GM19452 (cell line): ENCODE measurements at regions not wholly inside any gene's neighbourhood (a gene's known extent, or its start where the extent isn't known, plus 50 kb on each side); places are given as distances from the start of the nearest gene placed in this dataset.

Experiments
- ATAC-seq: cut with Tn5 transposase; IDR thresholded peaks from one replicate; pipeline ENCODE4 v1.9.1; 2021; ENCODE audit not compliant: unreplicated experiment

- no peak for ATAC-seq
These were observed 161.1 kb downstream of the NUAK1 start for GRCh38 chr12:105977652-105978051.

- no peak for ATAC-seq
These were observed 160.5 kb downstream of the NUAK1 start for GRCh38 chr12:105978276-105978675.

GRCh38 chr12:105978686-105979085 lies 160.1 kb downstream of the NUAK1 start:
- no peak for ATAC-seq

GRCh38 chr12:105980085-105980484 lies 158.7 kb downstream of the NUAK1 start:
- ATAC-seq = no peak

GRCh38 chr12:105980533-105980932 lies 158.2 kb downstream of the NUAK1 start:
- no peak for ATAC-seq

GRCh38 chr12:105982022-105982421 lies 156.7 kb downstream of the NUAK1 start:
- no peak for ATAC-seq

- no peak for ATAC-seq
These were observed 155.0 kb downstream of the NUAK1 start for GRCh38 chr12:105983622-105984320.

GRCh38 chr12:105985383-105985782 lies 153.4 kb downstream of the NUAK1 start:
- no peak for ATAC-seq

GRCh38 chr12:105986779-105987684 lies 151.7 kb downstream of the NUAK1 start:
- ATAC-seq = no peak

- ATAC-seq = no peak
These were observed 151.1 kb downstream of the NUAK1 start for GRCh38 chr12:105987685-105988035.

- no peak for ATAC-seq
These were observed 145.7 kb downstream of the NUAK1 start for GRCh38 chr12:105992849-105993740.

GRCh38 chr12:105993766-105994555 lies 144.8 kb downstream of the NUAK1 start:
- no peak for ATAC-seq

- no peak for ATAC-seq
These were observed 142.8 kb downstream of the NUAK1 start for GRCh38 chr12:105995961-105996431.

GRCh38 chr12:105998561-105998960 lies 140.2 kb downstream of the NUAK1 start:
- ATAC-seq = no peak

- ATAC-seq = no peak
These were observed 138.2 kb downstream of the NUAK1 start for GRCh38 chr12:106000382-106001104.

GRCh38 chr12:106001105-106001836 lies 137.5 kb downstream of the NUAK1 start:
- ATAC-seq = no peak

GRCh38 chr12:106001837-106002218 lies 136.9 kb downstream of the NUAK1 start:
- no peak for ATAC-seq

GRCh38 chr12:106003297-106003696 lies 135.5 kb downstream of the NUAK1 start:
- ATAC-seq = no peak

- no peak for ATAC-seq
These were observed 134.5 kb downstream of the NUAK1 start for GRCh38 chr12:106004289-106004688.
